Muscle layer of duodenum (tissue), 2 donors: ENCODE measurements at regions not wholly inside any gene's neighbourhood (a gene's known extent, or its start where the extent isn't known, plus 50 kb on each side); places are given as distances from the start of the nearest gene placed in this dataset.
A peak's percentile ranks its signal among the peaks of the same experiment; 100 is the strongest.

Experiments
- H3K27ac ChIP-seq: one replicate; pipeline ENCODE4 v1.7.0; 2013; ENCODE audit warnings: mild to moderate bottlenecking, low read length
- H3K27me3 ChIP-seq: one replicate; pipeline ENCODE4 v1.7.0; 2013; ENCODE audit warnings: low read depth, mild to moderate bottlenecking, control low read depth, low read length
- H3K36me3 ChIP-seq, 2 donors: one replicate each; pipeline ENCODE4 v1.7.0; 2013; ENCODE audit warnings: low read length in 2 of 2, control low read depth in 1 of 2, mild to moderate bottlenecking in 1 of 2; ENCODE audit not compliant: insufficient read depth in 2 of 2, control insufficient read depth in 1 of 2
- H3K4me1 ChIP-seq, 2 donors: one replicate each; pipeline ENCODE4 v1.7.0; 2013; ENCODE audit warnings: low read length in 2 of 2, mild to moderate bottlenecking in 2 of 2, control low read depth in 1 of 2, moderate library complexity in 1 of 2; ENCODE audit not compliant: insufficient read depth in 2 of 2, control insufficient read depth in 1 of 2
- H3K4me3 ChIP-seq, 2 donors: one replicate each; pipeline ENCODE4 v1.7.0; 2013; ENCODE audit warnings: low read length in 2 of 2, low read depth in 1 of 2, mild to moderate bottlenecking in 1 of 2
- H3K9me3 ChIP-seq, 2 donors: one replicate each; pipeline ENCODE4 v1.7.0; 2013; ENCODE audit warnings: low read length in 2 of 2, control low read depth in 1 of 2, mild to moderate bottlenecking in 1 of 2; ENCODE audit not compliant: control insufficient read depth in 1 of 2
- donor health status: healthy.

GRCh38 chr9:129317179-129318011, 139.3 kb upstream of the IER5L start:
- Histone ChIP-seq H3K4me3 (no peak overlapping the region), H3K9me3 (no peaks in the 10 kb centered on the region), H3K27me3 (no peaks in the 10 kb centered on the region), H3K4me1 (peaks cover 3 to 35% of the 10 kb centered on the region in 2 donors), H3K36me3 (no peaks in the 10 kb centered on the region), H3K27ac (no peak overlapping the region)

GRCh38 chr9:129316281-129317030, 138.4 kb upstream of the IER5L start:
- no peak overlapping the region for H3K4me3 ChIP-seq
- H3K27me3 ChIP-seq, result no peaks in the 10 kb centered on the region
- peaks cover 3 to 34% of the 10 kb centered on the region in 2 donors for H3K4me1 ChIP-seq
- peak overlapping the region; percentile 29 for H3K27ac ChIP-seq
- no peaks in the 10 kb centered on the region for H3K36me3 ChIP-seq
- no peaks in the 10 kb centered on the region for H3K9me3 ChIP-seq

- Histone ChIP-seq H3K9me3 (no peaks in the 10 kb centered on the region), H3K27ac (no peak overlapping the region), H3K4me3 (no peak overlapping the region), H3K27me3 (no peaks in the 10 kb centered on the region), H3K36me3 (no peaks in the 10 kb centered on the region), H3K4me1 (peaks cover 0 to 6% of the 10 kb centered on the region in 2 donors)
Measured at GRCh38 chr9:129313331-129313955, 135.4 kb upstream of the IER5L start.

- Histone ChIP-seq H3K27ac (no peak overlapping the region), H3K36me3 (no peaks in the 10 kb centered on the region), H3K4me1 (no peaks in the 10 kb centered on the region), H3K4me3 (no peak overlapping the region), H3K9me3 (no peaks in the 10 kb centered on the region), H3K27me3 (no peaks in the 10 kb centered on the region)
Measured at GRCh38 chr9:129312251-129313122, 134.4 kb upstream of the IER5L start.

- Histone ChIP-seq H3K9me3 (no peaks in the 10 kb centered on the region), H3K4me1 (no peaks in the 10 kb centered on the region), H3K27ac (no peak overlapping the region), H3K4me3 (no peak overlapping the region), H3K27me3 (no peaks in the 10 kb centered on the region), H3K36me3 (no peaks in the 10 kb centered on the region)
Measured at GRCh38 chr9:129311643-129312042, 133.6 kb upstream of the IER5L start.

GRCh38 chr9:129310666-129311350, 132.7 kb upstream of the IER5L start:
- Histone ChIP-seq H3K27me3 (no peaks in the 10 kb centered on the region), H3K27ac (no peak overlapping the region), H3K4me1 (no peaks in the 10 kb centered on the region), H3K36me3 (no peaks in the 10 kb centered on the region), H3K9me3 (no peaks in the 10 kb centered on the region), H3K4me3 (no peak overlapping the region)

GRCh38 chr9:129309906-129310305, 131.8 kb upstream of the IER5L start:
- Histone ChIP-seq H3K27ac (no peak overlapping the region), H3K9me3 (no peaks in the 10 kb centered on the region), H3K27me3 (no peaks in the 10 kb centered on the region), H3K4me3 (no peak overlapping the region), H3K36me3 (no peaks in the 10 kb centered on the region), H3K4me1 (no peaks in the 10 kb centered on the region)

GRCh38 chr9:129309041-129309430, 131.0 kb upstream of the IER5L start:
- Histone ChIP-seq H3K36me3 (no peaks in the 10 kb centered on the region), H3K27ac (no peak overlapping the region), H3K4me1 (no peaks in the 10 kb centered on the region), H3K9me3 (no peaks in the 10 kb centered on the region), H3K27me3 (no peaks in the 10 kb centered on the region), H3K4me3 (no peak overlapping the region)

- Histone ChIP-seq H3K4me1 (no peaks in the 10 kb centered on the region), H3K36me3 (no peaks in the 10 kb centered on the region), H3K27me3 (no peaks in the 10 kb centered on the region), H3K27ac (no peak overlapping the region), H3K9me3 (no peaks in the 10 kb centered on the region), H3K4me3 (no peak overlapping the region)
Measured at GRCh38 chr9:129307227-129307970, 129.3 kb upstream of the IER5L start.

- Histone ChIP-seq H3K4me1 (no peaks in the 10 kb centered on the region), H3K4me3 (no peak overlapping the region), H3K27ac (no peak overlapping the region), H3K9me3 (no peaks in the 10 kb centered on the region), H3K36me3 (no peaks in the 10 kb centered on the region), H3K27me3 (no peaks in the 10 kb centered on the region)
Measured at GRCh38 chr9:129306318-129306973, 128.4 kb upstream of the IER5L start.
